ENCODE measurements at regions not wholly inside any gene's neighbourhood (a gene's known extent, or its start where the extent isn't known, plus 50 kb on each side); places are given as distances from the start of the nearest gene placed in this dataset.

- no peak for TF ChIP-seq CTCF (IDR thresholded peaks at IDR 0.05; ENCODE audit: low read depth, low read length, missing control alignments)
- DNase-seq (ENCODE audit: low read depth): no peak
- in situ Hi-C loops (cut with HindIII; ENCODE audit: low sequenced_read_pairs): no loop called here
- H3K4me3 ChIP-seq (ENCODE audit: low read depth, low read length): no peak overlapping the region
Measured at GRCh38 chr21:16619281-16619680, 889.5 kb downstream of the USP25 start.

GRCh38 chr21:16620786-16621320, 891.1 kb downstream of the USP25 start:
- in situ Hi-C loops (cut with HindIII; ENCODE audit: low sequenced_read_pairs): no loop called here
- no peak for TF ChIP-seq CTCF (IDR thresholded peaks at IDR 0.05; ENCODE audit: low read depth, low read length, missing control alignments)
- no peak overlapping the region for H3K4me3 ChIP-seq (ENCODE audit: low read depth, low read length)
- DNase-seq (ENCODE audit: low read depth): no peak

GRCh38 chr21:16624479-16625118, 888.2 kb upstream of the CXADR start:
- no peak for DNase-seq (ENCODE audit: low read depth)
- no peak for TF ChIP-seq CTCF (IDR thresholded peaks at IDR 0.05; ENCODE audit: low read depth, low read length, missing control alignments)
- H3K4me3 ChIP-seq (ENCODE audit: low read depth, low read length): no peak overlapping the region
- in situ Hi-C loops (cut with HindIII; ENCODE audit: low sequenced_read_pairs): no loop called here

GRCh38 chr21:16625491-16625890, 887.4 kb upstream of the CXADR start:
- in situ Hi-C loops (cut with HindIII; ENCODE audit: low sequenced_read_pairs): no loop called here
- H3K4me3 ChIP-seq (ENCODE audit: low read depth, low read length): no peak overlapping the region
- no peak for DNase-seq (ENCODE audit: low read depth)
- TF ChIP-seq CTCF (IDR thresholded peaks at IDR 0.05; ENCODE audit: low read depth, low read length, missing control alignments): no peak

- TF ChIP-seq CTCF (IDR thresholded peaks at IDR 0.05; ENCODE audit: low read depth, low read length, missing control alignments): no peak
- in situ Hi-C loops (cut with HindIII; ENCODE audit: low sequenced_read_pairs): no loop called here
- DNase-seq (ENCODE audit: low read depth): no peak
- no peak overlapping the region for H3K4me3 ChIP-seq (ENCODE audit: low read depth, low read length)
Measured at GRCh38 chr21:16633831-16634459, 878.9 kb upstream of the CXADR start.

GRCh38 chr21:16634515-16634914, 878.3 kb upstream of the CXADR start:
- TF ChIP-seq CTCF (IDR thresholded peaks at IDR 0.05; ENCODE audit: low read depth, low read length, missing control alignments): no peak
- no peak for DNase-seq (ENCODE audit: low read depth)
- in situ Hi-C loops (cut with HindIII; ENCODE audit: low sequenced_read_pairs): no loop called here
- H3K4me3 ChIP-seq (ENCODE audit: low read depth, low read length): no peak overlapping the region

Measured in astrocyte of the cerebellum (primary cell).